GM18505 (cell line): ENCODE measurements at regions not wholly inside any gene's neighbourhood (a gene's known extent, or its start where the extent isn't known, plus 50 kb on each side); places are given as distances from the start of the nearest gene placed in this dataset.
"Not testable (repeated sequence)": the region's sequence is repeated elsewhere in the genome, so short reads cannot be mapped to it uniquely, and the experiment has no call there.

Source experiments
- ATAC-seq: cut with Tn5 transposase; IDR thresholded peaks from one replicate; pipeline ENCODE4 v1.9.1; 2021; ENCODE audit not compliant: unreplicated experiment
- POLR2A ChIP-seq: IDR thresholded peaks from 4 replicates; pipeline ENCODE4 v1.6.1; 2011; ENCODE audit warnings: borderline replicate concordance; ENCODE audit not compliant: insufficient read depth, insufficient read length; ENCODE audit errors: extremely low read depth

- no peak for TF ChIP-seq POLR2A
- no peak for ATAC-seq
Observed at GRCh38 chrX:13427441-13428052, 107.7 kb upstream of the ATXN3L start.

GRCh38 chrX:13420545-13421183, 100.8 kb upstream of the ATXN3L start:
- TF ChIP-seq POLR2A = no peak
- ATAC-seq = no peak

- ATAC-seq = no peak
Observed at GRCh38 chrX:13419918-13420317, 100.1 kb upstream of the ATXN3L start.

GRCh38 chrX:13419276-13419675, 99.4 kb upstream of the ATXN3L start:
- no peak for TF ChIP-seq POLR2A
- ATAC-seq = no peak

More at GRCh38 chrX:13419918-13420317, 100.1 kb upstream of the ATXN3L start:
- no peak for TF ChIP-seq POLR2A

GRCh38 chrX:13418126-13419097, 98.6 kb upstream of the ATXN3L start:
- ATAC-seq = no peak
- no peak for TF ChIP-seq POLR2A

- ATAC-seq = no peak
- TF ChIP-seq POLR2A = no peak
Observed at GRCh38 chrX:13415509-13415908, 95.7 kb upstream of the ATXN3L start.

- TF ChIP-seq POLR2A = no peak
- no peak for ATAC-seq
Observed at GRCh38 chrX:13414006-13414647, 94.3 kb upstream of the ATXN3L start.

- no peak for TF ChIP-seq POLR2A
- ATAC-seq = no peak
Observed at GRCh38 chrX:13412208-13412600, 92.4 kb upstream of the ATXN3L start.

GRCh38 chrX:13411496-13412207, 91.8 kb upstream of the ATXN3L start:
- ATAC-seq = no peak
- no peak for TF ChIP-seq POLR2A

- ATAC-seq = not testable (repeated sequence)
Observed at GRCh38 chrX:13408599-13408998, 88.7 kb upstream of the ATXN3L start.

GRCh38 chrX:13404777-13405176, 84.9 kb upstream of the ATXN3L start:
- not testable (repeated sequence) for ATAC-seq

- no peak for ATAC-seq
Observed at GRCh38 chrX:13404364-13404763, 84.5 kb upstream of the ATXN3L start.

GRCh38 chrX:13401724-13402123, 81.9 kb upstream of the ATXN3L start:
- no peak for ATAC-seq
- TF ChIP-seq POLR2A = no peak

More at GRCh38 chrX:13404364-13404763, 84.5 kb upstream of the ATXN3L start:
- no peak for TF ChIP-seq POLR2A
